HK-2 (cell line): ENCODE measurements at regions not wholly inside any gene's neighbourhood (a gene's known extent, or its start where the extent isn't known, plus 50 kb on each side); places are given as distances from the start of the nearest gene placed in this dataset.
"Not testable (repeated sequence)": the region's sequence is repeated elsewhere in the genome, so short reads cannot be mapped to it uniquely, and the experiment has no call there.

Experiments used
- DNase-seq: peaks from one replicate; pipeline ENCODE4 v3.0.0-alpha.2; 2018; ENCODE audit not compliant: unreplicated experiment

GRCh38 chr6:26957399-26958127 is 289.9 kb upstream of the PRSS16 start:
- DNase-seq = peak; percentile 2

DNA sequence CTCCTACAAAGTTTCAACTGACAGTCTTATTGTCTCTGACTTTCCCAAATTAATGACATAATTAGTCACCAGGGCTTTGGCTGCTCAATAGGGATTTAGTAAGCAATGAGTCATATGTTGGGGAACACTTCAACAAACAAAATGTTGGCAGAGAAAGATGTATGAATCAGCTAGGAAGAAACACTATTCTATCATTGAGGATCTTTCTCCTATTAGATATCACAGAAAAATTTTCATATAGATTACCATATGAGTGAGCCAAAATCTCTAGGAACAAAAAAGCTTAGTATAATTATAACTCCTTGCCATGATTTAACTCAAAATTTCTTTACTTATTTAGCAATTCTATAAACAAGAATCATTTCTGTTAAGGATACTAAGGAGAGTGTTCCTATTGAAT is 286.3 kb upstream of the PRSS16 start:
- DNase-seq = not testable (repeated sequence)

DNA sequence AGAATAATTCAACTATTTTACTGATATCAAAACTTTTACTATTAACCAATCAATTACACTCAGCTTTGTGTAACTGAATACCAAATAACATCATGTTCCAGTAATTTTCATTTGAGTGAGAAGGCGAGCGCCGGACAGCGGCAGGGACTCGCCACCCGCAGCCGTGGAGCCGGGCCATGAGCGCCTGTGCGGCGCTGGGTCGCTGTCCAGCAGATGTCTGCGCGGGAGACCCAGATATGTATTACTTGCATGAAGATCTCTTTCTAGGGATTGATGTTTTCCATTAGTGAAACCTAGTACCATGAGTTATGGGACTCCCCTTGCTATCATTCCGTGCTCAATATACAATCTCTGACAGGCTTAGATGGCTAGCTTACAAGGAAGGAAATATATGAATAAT is 245.1 kb upstream of the PRSS16 start:
- no peak for DNase-seq

- no peak for DNase-seq
Measured at GRCh38 chr6:27007020-27007419, 240.5 kb upstream of the PRSS16 start.

DNA sequence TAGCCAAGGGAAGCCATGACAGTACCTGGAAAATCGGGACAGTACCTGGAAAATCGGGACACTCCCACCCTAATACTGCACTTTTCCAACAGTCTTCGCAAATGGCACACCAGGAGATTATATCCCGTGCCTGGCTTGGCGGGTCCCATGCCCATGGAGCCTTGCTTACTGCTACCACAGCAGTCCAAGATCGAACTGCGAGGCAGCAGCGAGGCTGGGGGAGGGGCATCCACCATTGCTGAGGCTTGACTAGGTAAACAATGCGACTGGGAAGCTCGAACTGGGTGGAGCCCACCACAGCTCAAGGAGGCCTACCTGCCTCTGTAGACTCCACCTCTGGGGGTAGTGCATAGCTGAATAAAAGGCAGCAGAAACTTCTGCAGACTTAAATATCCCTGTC is 238.9 kb upstream of the PRSS16 start:
- DNase-seq = not testable (repeated sequence)

DNA sequence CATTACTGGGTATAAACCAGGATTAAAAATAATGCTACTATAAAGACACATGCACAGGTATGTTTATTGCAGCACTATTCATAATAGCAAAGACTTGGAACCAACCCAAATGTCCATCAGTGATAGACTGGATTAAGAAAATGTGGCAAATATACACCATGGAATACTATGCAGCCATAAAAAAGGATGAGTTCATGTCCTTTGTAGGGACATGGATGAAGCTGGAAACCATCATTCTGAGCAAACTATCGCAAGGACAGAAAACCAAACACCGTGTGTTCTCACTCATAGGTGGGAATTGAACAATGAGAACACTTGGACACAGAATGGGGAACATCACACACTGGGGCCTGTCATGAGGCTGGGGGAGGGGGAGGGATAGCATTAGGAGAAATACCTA is 233.4 kb upstream of the PRSS16 start:
- DNase-seq = not testable (repeated sequence)

- DNase-seq = no peak
Measured at GRCh38 chr6:27016689-27017088, 230.8 kb upstream of the PRSS16 start.

GRCh38 chr6:27018401-27018800 is 229.1 kb upstream of the PRSS16 start:
- DNase-seq = not testable (repeated sequence)

DNA sequence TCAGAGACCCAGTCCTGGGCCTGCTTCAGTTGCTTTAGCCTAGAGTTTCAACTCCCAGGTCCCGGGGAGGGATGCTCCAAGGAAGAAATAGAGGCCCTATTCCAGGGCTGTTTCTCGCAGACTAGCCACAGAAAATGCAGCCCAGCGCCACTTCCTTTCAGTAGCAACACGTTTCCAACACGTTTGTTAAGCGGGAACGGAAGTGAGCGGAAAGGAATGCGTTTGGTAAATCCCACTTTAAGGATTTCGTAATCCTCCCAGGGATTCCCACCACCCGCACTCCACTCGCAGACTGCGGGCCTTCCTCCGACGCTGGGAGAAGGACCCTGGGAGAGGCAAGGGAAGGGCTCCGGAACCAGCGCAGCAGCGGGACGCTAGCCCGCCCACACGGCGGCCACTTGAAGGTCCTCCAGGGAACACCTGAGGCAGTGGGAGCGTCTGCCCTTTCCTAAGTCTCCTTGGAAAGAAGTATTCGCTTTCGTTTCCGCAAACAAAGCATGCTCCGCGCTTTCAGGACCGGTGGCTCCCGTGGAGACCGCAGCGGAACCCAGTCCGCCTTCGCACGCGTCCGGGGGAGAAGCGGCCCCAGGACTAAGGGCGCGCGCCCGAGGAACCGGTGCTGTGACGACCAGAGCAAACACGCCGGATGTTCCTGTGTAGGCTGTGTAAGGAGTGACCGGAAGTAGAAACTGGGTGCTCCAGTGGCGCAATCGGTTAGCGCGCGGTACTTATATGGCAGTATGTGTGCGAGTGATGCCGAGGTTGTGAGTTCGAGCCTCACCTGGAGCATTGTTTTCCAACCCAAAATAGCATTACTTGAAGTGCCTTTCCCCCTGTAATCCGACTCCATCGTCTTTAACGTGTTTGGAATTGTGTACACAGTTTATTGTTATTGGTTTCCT is 227.6 kb upstream of the PRSS16 start:
- DNase-seq = peak; percentile 93

DNA sequence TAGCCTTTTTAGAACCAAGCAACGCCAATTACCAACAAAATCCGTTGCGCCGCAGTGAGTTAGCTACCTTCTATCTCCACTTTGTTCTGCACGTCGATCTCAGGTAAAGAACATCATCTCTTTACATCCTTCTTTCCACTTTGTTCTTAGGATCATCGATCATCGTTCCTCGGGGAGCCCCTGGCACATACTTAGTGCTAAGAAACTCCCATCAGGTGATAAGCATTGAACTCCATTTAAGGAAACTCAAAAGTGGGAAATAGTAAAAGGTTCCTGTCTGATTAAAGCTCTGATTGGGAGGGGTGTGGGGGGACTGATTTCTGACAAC is 227.0 kb upstream of the PRSS16 start:
- DNase-seq = no peak

DNA sequence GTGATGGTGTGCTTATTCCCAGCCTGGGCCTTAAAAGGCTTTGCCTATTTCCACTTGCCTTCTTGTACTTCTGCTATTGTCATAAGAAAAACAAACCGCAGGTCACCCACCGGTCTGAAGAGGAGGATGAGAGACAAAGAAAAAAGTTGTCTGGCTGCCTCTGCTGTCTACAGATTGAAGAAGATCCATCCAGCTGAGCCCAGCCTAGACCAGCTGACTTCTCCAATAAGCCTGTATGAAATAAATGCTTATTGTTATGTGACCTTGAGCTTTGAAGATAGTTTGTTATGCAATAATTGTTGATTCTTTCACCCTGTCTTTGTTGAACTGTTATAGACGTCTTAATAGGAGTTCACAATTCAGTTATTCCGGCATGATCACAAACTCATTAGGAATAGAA is 223.8 kb upstream of the PRSS16 start:
- DNase-seq = no peak

DNA sequence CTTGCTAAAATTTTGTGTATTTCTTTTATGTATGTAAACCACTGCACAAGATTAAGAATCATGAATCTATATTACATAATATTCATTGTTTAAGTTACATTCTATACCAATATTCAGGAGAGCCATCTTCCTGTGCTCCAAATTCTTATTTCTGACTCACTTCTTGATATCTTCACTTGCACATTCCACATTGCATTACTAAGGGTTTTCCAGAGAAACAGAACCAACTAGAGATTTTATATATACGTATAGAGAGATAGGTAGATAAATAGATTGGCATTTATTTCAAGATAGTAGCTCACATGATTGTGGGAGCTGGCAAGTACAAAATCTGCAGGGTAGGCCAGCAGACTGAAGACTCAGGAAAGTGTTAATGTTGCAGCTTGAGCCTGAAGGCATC is 222.2 kb upstream of the PRSS16 start:
- DNase-seq = no peak

GRCh38 chr6:27026361-27026760 is 221.1 kb upstream of the PRSS16 start:
- DNase-seq = no peak

DNA sequence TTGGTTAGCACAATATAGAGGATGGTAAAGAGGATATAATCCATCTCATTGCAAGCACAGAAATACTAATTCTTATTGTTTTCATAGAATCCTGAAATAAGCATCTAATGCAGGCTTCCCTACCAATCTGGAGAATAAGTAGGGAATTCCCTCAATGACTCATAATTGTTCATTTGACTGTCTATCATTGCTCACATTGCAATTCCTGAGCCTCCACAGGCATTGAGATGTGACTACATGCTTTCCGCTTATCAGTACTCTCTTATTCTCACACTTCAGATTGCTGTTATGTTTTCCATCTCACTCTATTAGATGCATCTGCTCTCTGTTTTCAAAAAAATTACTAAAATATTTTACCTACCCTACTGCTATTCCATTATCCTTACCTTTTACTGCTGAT is 216.2 kb upstream of the PRSS16 start:
- DNase-seq = no peak

DNA sequence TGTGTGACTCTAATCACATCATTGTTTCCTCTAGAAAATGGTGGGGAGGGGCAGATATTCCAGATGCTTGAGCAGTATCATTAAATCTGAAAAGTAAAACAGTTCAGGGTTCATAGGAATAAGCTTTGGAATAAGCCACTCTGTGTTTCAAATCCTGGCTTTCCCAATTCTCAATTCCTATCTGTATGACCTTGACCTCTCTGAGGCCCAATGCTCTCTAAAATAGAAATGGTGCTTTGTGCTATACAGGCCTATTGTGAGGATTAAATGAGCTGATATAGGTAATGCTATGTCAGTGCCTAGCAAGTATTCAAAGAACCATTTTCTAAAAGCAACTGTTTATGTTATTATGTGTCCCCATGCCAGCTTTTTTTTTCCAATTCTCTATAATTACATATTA is 209.0 kb upstream of the PRSS16 start:
- no peak for DNase-seq

DNA sequence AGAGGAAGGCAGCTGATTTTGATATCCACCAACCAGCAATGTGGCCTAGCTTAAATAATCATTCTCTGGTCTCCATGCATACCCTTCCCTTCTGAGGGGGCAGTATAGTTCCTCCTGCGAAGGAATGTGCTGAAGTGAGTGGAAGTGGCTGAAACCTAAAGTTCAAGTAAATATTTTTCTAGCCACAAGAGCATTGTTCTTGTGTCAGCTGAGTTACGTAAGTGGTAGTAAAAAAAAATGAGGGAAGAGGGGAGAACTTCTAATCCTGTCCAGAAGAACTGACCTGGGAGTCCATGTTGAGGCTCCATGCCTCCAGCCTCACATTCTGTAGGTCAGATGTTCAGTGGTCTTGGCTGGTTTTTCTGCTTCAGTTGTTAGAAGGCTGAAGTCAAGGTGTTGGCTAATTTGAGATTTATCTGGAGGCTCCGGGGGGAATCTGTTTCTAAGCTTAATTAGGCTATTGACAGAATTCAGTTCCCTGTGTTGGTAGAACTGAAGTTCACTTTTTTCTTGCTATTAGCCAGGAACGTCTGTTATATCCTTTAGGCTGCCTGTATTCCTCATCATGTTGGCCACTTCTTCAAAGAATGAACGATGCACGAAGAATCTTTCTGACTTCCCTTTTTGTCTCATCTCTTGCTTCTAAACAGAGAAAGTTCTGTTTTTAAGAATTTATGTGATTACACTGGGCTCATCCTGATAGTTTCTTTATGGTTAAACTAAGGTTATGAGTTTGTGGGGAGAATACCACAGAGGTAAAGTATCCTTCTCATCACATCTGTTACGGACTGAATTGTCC is 207.1 kb upstream of the PRSS16 start:
- no peak for DNase-seq

GRCh38 chr6:27043244-27043643 is 204.3 kb upstream of the PRSS16 start:
- DNase-seq = no peak

DNA sequence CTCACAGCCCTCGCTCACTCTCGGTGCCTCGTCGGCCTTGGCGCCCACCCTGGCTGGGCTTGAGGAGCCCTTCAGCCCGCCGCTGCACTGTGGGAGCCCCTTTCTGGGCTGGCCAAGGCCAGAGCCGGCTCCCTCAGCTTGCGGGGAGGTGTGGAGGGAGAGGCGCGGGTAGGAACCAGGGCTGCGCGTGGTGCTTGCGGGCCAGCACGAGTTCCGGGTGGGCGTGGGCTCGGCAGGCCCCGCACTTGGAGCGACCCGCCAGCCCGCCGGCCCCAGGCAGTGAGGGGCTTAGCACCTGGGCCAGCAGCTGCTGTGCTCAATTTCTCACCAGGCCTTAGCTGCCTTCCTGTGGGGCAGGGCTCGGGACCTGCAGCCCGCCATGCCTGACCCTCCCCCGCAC is 202.4 kb upstream of the PRSS16 start:
- DNase-seq = not testable (repeated sequence)

DNA sequence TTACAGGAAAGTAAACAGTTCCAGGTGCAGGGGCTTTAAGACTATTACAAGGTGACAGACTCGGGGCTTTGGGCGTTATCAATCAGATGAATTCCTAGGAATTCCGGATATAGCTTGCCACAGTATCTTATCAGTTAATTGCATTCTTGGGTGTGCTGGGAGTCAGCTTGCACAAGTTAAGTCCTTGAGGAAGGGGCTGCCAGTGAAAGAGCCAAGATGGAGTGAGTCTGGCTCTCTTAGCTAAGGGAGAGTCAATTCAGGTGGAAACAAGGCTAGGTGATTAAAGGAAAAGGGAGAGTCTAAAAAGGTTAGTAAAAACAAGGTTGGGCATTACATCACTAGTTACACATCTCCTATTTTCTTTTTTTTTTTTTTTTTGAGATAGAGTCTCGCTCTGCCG is 199.8 kb upstream of the PRSS16 start:
- DNase-seq = not testable (repeated sequence)

DNA sequence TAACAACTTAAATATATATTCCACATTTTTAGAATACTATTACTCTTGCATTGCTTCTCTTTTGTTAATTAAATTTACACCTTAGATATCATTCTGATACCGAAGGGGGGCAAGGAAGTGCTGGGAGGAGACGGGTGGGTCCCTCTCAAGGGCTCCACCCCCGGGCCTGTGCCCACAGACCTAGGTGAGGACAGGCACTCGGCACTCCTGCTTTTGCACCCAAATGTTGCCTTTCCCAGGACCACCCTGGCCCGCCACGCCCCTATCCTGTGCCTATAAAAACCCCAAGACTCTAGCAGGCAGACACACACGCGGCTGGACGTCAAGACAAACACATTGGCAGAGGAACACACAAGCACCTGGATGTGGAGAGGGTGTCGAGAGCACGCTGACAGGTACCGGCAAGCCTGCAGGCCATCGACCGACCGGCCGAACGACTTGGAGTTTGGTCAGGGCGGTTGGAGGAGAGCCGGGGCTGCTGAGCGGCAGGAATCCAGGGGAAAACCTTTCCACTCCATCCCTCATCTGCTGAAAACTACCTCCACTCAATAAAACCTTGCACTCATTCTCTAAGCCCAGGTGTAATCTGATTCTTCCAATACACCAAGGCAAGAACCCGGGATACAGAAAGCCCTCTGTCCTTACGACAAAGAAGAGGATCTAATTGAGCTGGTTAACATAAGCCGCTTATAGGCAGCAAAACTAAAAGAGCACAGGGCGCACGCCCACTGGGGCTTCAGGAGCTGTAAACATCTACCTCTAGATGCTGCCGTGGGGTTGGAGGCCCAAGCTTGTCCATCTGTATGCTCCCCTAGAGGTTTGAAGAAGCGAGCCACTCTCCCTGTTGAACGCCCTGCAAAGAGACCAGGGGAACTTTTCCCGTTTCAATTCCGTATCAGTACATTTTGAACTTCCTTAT is 197.4 kb upstream of the PRSS16 start:
- no peak for DNase-seq

GRCh38 chr6:27052082-27052730 is 195.3 kb upstream of the PRSS16 start:
- not testable (repeated sequence) for DNase-seq
